ENCODE measurements at regions not wholly inside any gene's neighbourhood (a gene's known extent, or its start where the extent isn't known, plus 50 kb on each side); places are given as distances from the start of the nearest gene placed in this dataset.

GRCh38 chr4:181971973-181972372 lies 271.2 kb upstream of the TENM3 start:
- H3K27me3 ChIP-seq (ENCODE audit: control insufficient read depth in 1 of 2, insufficient read depth in 2 of 2, low read length in 2 of 2) = no peaks in the 10 kb centered on the region
- intact Hi-C loops (cut with micrococcal nuclease; ENCODE audit: unreplicated experiment) = no loop called here
- ATAC-seq (no peak), DNase-seq (ENCODE audit: low spot score) (no peak), FAIRE-seq (no peak)
- no peaks in the 10 kb centered on the region for H4K20me1 ChIP-seq (ENCODE audit: insufficient read depth, low read length)
- no peak overlapping the region for H3K9ac ChIP-seq (ENCODE audit: insufficient read depth, low read depth, low read length)
- H3K4me1 ChIP-seq (ENCODE audit: insufficient read depth, low read length) = no peaks in the 10 kb centered on the region
- H3K4me3 ChIP-seq (replicated peaks in 1 of 3; ENCODE audit: insufficient read depth in 1 of 3, low read depth in 2 of 3, low read length in 3 of 3) = no peak overlapping the region
- no peak overlapping the region for H3K4me2 ChIP-seq (ENCODE audit: low read depth, low read length)
- H3K36me3 ChIP-seq (replicated peaks in 1 of 2; ENCODE audit: control insufficient read depth in 1 of 2, insufficient read depth in 2 of 2, low read length in 2 of 2) = no peaks in the 10 kb centered on the region
- TF ChIP-seq ZNF670 (CRISPR knock-in tag; IDR thresholded peaks at IDR 0.05; ENCODE audit: borderline replicate concordance) = no peak
- TF ChIP-seq CBX1 (IDR thresholded peaks at IDR 0.05; ENCODE audit: low read depth) = no peak
- no peak for TF ChIP-seq IRF2 (CRISPR knock-in tag; IDR thresholded peaks at IDR 0.05)
- no peak for TF ChIP-seq CREM (IDR thresholded peaks at IDR 0.05)
- TF ChIP-seq CREM (CRISPR knock-in tag; IDR thresholded peaks at IDR 0.05) = no peak
- no peak for TF ChIP-seq SMYD3 (CRISPR knock-in tag; IDR thresholded peaks at IDR 0.05)
- TF ChIP-seq ZFAT (CRISPR knock-in tag; conservative IDR thresholded peaks at IDR 0.05) = no peak
- no peak for TF ChIP-seq THRA (CRISPR knock-in tag; IDR thresholded peaks at IDR 0.05; ENCODE audit: borderline replicate concordance)
- no peak for TF ChIP-seq PTBP1 (IDR thresholded peaks at IDR 0.05; ENCODE audit: low read depth, low read length, poor library complexity, severe bottlenecking)
- TF ChIP-seq ZBTB38 (CRISPR knock-in tag; IDR thresholded peaks at IDR 0.05) = no peak
- TF ChIP-seq HOXA3 (CRISPR knock-in tag; IDR thresholded peaks at IDR 0.05) = no peak
- no peak for TF ChIP-seq SOX6 (IDR thresholded peaks at IDR 0.05)
- no peak for TF ChIP-seq SOX6 (CRISPR knock-in tag; IDR thresholded peaks at IDR 0.05)
- TF ChIP-seq NR0B2 (CRISPR knock-in tag; IDR thresholded peaks at IDR 0.05) = no peak
- TF ChIP-seq STAT5B (CRISPR knock-in tag; IDR thresholded peaks at IDR 0.05) = no peak
- H3K79me2 ChIP-seq (ENCODE audit: insufficient read depth, low read length) = no peaks in the 10 kb centered on the region
- H3K9me3 ChIP-seq (ENCODE audit: low read length) = no peaks in the 10 kb centered on the region
- CTCF ChIA-PET (ENCODE audit: low intra/inter-chr PET ratio, low total read pairs) = no interaction called here
- no peak overlapping the region for H2AFZ ChIP-seq (ENCODE audit: low read length)
- H3K27ac ChIP-seq (ENCODE audit: extremely low read length, insufficient read depth, low read length) = no peak overlapping the region
- POLR2A ChIA-PET = no interaction called here
- 0% methylated on average over 3 of the region's 3 CpGs for WGBS (ENCODE audit: low lambda C conversion rate)
- BruUV-seq (replicated peaks) = no TSS peak
- in situ Hi-C loops (cut with HindIII; ENCODE audit: extremely low pct_ligation_motif_present, low pct_unique_long_range_greater_than_20kb) = no loop called here

All from HepG2 (cell line).